ENCODE measurements at regions not wholly inside any gene's neighbourhood (a gene's known extent, or its start where the extent isn't known, plus 50 kb on each side); places are given as distances from the start of the nearest gene placed in this dataset.

GRCh38 chr16:86090461-86091170, 191.7 kb downstream of the IRF8 start:
- TF ChIP-seq, protein P1, sequence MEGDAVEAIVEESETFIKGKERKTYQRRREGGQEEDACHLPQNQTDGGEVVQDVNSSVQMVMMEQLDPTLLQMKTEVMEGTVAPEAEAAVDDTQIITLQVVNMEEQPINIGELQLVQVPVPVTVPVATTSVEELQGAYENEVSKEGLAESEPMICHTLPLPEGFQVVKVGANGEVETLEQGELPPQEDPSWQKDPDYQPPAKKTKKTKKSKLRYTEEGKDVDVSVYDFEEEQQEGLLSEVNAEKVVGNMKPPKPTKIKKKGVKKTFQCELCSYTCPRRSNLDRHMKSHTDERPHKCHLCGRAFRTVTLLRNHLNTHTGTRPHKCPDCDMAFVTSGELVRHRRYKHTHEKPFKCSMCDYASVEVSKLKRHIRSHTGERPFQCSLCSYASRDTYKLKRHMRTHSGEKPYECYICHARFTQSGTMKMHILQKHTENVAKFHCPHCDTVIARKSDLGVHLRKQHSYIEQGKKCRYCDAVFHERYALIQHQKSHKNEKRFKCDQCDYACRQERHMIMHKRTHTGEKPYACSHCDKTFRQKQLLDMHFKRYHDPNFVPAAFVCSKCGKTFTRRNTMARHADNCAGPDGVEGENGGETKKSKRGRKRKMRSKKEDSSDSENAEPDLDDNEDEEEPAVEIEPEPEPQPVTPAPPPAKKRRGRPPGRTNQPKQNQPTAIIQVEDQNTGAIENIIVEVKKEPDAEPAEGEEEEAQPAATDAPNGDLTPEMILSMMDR (IDR thresholded peaks at IDR 0.05; ENCODE audit: low read length), result no peak
- no peak for TF ChIP-seq EZH2phosphoT487 (IDR thresholded peaks at IDR 0.05; ENCODE audit: low read length)
